Keratinocyte (primary cell): ENCODE measurements at regions not wholly inside any gene's neighbourhood (a gene's known extent, or its start where the extent isn't known, plus 50 kb on each side); places are given as distances from the start of the nearest gene placed in this dataset.

Experiments
- EZH2 ChIP-seq: IDR thresholded peaks from one replicate; pipeline ENCODE4 v1.6.1; 2012; ENCODE audit warnings: inconsistent platforms, mild to moderate bottlenecking, low read length, moderate library complexity
- TF ChIP-seq, protein P1 (sequence below), 3 experiments: IDR thresholded peaks in 1 of 3; conservative IDR thresholded peaks in 1 of 3; optimal IDR thresholded peaks in 1 of 3; 2 replicates in 2 of 3; 3 replicates in 1 of 3; pipeline versions ENCODE3 to v1.5.1; 2011; ENCODE audit warnings: low read length in 3 of 3, mild to moderate bottlenecking in 3 of 3, moderate library complexity in 2 of 3, control low read depth in 1 of 3, inconsistent platforms in 1 of 3; ENCODE audit not compliant: insufficient read depth in 2 of 3; ENCODE audit errors: extremely low read depth in 1 of 3

DNA sequence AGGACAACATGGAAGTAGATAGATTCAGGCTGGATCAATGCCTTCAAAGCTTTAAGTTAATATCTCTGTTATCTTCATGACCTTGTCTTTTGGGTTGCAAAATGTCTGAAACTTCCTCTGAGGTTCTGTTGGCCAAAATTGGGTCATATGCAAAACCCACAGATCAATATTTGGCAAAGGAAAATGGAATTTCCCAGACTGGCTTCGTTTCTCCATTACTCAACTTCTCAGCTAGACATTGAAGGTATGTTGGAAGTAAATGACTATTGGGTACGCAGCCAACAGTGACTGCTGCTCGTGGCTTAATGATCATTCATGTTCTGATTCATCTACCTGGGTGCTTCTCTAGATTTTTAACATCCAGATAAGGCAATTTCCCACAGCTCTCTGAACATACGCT lies 675.4 kb upstream of the SGO1 start:
- TF ChIP-seq, protein P1, sequence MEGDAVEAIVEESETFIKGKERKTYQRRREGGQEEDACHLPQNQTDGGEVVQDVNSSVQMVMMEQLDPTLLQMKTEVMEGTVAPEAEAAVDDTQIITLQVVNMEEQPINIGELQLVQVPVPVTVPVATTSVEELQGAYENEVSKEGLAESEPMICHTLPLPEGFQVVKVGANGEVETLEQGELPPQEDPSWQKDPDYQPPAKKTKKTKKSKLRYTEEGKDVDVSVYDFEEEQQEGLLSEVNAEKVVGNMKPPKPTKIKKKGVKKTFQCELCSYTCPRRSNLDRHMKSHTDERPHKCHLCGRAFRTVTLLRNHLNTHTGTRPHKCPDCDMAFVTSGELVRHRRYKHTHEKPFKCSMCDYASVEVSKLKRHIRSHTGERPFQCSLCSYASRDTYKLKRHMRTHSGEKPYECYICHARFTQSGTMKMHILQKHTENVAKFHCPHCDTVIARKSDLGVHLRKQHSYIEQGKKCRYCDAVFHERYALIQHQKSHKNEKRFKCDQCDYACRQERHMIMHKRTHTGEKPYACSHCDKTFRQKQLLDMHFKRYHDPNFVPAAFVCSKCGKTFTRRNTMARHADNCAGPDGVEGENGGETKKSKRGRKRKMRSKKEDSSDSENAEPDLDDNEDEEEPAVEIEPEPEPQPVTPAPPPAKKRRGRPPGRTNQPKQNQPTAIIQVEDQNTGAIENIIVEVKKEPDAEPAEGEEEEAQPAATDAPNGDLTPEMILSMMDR (optimal IDR thresholded peaks at IDR 0.05 in 1 of 3, IDR thresholded peaks at IDR 0.05 in 1 of 3, conservative IDR thresholded peaks at IDR 0.05 in 1 of 3; ENCODE audit: extremely low read depth in 1 of 3, insufficient read depth in 2 of 3, low read length in 3 of 3), result no peak
- TF ChIP-seq EZH2, result no peak
